OCI-LY3 (cell line): ENCODE measurements at regions not wholly inside any gene's neighbourhood (a gene's known extent, or its start where the extent isn't known, plus 50 kb on each side); places are given as distances from the start of the nearest gene placed in this dataset.

ENCODE experiments used
- H2AFZ ChIP-seq: fragments of 200-600, 300-600 bp; shearing (Covaris generic); 2 replicates; pipeline ENCODE4 v1.6.0; 2014; ENCODE audit warnings: antibody characterized with exemption, low read depth, low read length
- H3K27ac ChIP-seq: fragments of 200-600, 300-600 bp; sonication (generic); 2 replicates; pipeline ENCODE4 v1.5.1; 2014; ENCODE audit warnings: mild to moderate bottlenecking, low read length, moderate library complexity, mixed read lengths
- H3K27me3 ChIP-seq: fragments of 200-600, 300-600 bp; sonication (generic); 2 replicates; pipeline ENCODE4 v1.6.1; 2014; ENCODE audit warnings: low read depth, low read length, mixed read lengths
- H3K36me3 ChIP-seq: fragments of 200-600, 300-600 bp; sonication (generic); replicated peaks from 2 replicates; pipeline ENCODE3; 2014; ENCODE audit warnings: low read depth, low read length, mixed read lengths
- H3K4me1 ChIP-seq: fragments of 300-600, 200-600 bp; sonication (generic); 2 replicates; pipeline ENCODE4 v1.6.1; 2014; ENCODE audit warnings: low read length, mixed read lengths
- H3K4me2 ChIP-seq: fragments of 200-600, 300-600 bp; sonication (generic); 2 replicates; pipeline ENCODE4 v1.6.1; 2014; ENCODE audit warnings: low read length, mixed read lengths
- H3K4me3 ChIP-seq: fragments of 300-600, 200-600 bp; sonication (generic); 2 replicates; pipeline ENCODE4 v1.5.1; 2014; ENCODE audit warnings: antibody characterized with exemption, mild to moderate bottlenecking, low read length, moderate library complexity
- H3K79me2 ChIP-seq: fragments of 300-600, 200-600 bp; shearing (Covaris generic); 2 replicates; pipeline ENCODE4 v1.6.1; 2014; ENCODE audit warnings: mild to moderate bottlenecking, low read length, mixed read lengths
- H3K9ac ChIP-seq: fragments of 300-600, 200-600 bp; shearing (Covaris generic); 2 replicates; pipeline ENCODE4 v1.6.0; 2014; ENCODE audit warnings: mild to moderate bottlenecking, low read length, moderate library complexity
- H3K9me3 ChIP-seq: fragments of 200-600, 300-600 bp; shearing (Covaris generic); 2 replicates; pipeline ENCODE4 v1.6.1; 2014; ENCODE audit warnings: low read length, mixed read lengths; ENCODE audit not compliant: insufficient read depth
- H4K20me1 ChIP-seq: fragments of 200-600, 300-600 bp; sonication (generic); 2 replicates; pipeline ENCODE4 v1.6.1; 2016; ENCODE audit warnings: low read length, mixed read lengths; ENCODE audit not compliant: insufficient read depth
- CTCF ChIP-seq: fragments of 200-600, 300-600 bp; sonication (generic); IDR thresholded peaks from 2 replicates; pipeline ENCODE4 v1.5.1; 2014; ENCODE audit warnings: antibody characterized with exemption, low read length, low read depth
- EZH2phosphoT487 ChIP-seq: fragments of 200-600 bp; shearing (Covaris generic); IDR thresholded peaks from 2 replicates; pipeline ENCODE4 v1.6.1; 2018; ENCODE audit warnings: antibody characterized with exemption, mixed run types, low read depth

GRCh38 chr1:29392486-29393450 is 156.4 kb downstream of the PTPRU start:
- TF ChIP-seq CTCF (no peak), EZH2phosphoT487 (no peak)
- H3K9ac ChIP-seq: no peak overlapping the region
- H4K20me1 ChIP-seq: no peaks in the 10 kb centered on the region
- H3K4me3 ChIP-seq: no peak overlapping the region
- no peaks in the 10 kb centered on the region for H3K9me3 ChIP-seq
- no peak overlapping the region for H2AFZ ChIP-seq
- H3K27ac ChIP-seq: no peak overlapping the region
- H3K4me1 ChIP-seq: no peaks in the 10 kb centered on the region
- H3K36me3 ChIP-seq: no peaks in the 10 kb centered on the region
- H3K79me2 ChIP-seq: no peaks in the 10 kb centered on the region
- no peaks in the 10 kb centered on the region for H3K27me3 ChIP-seq
- no peak overlapping the region for H3K4me2 ChIP-seq

GRCh38 chr1:29392036-29392435 is 155.7 kb downstream of the PTPRU start:
- no peak overlapping the region for H2AFZ ChIP-seq
- H3K9me3 ChIP-seq: no peaks in the 10 kb centered on the region
- no peaks in the 10 kb centered on the region for H3K36me3 ChIP-seq
- H3K9ac ChIP-seq: no peak overlapping the region
- no peaks in the 10 kb centered on the region for H3K4me1 ChIP-seq
- H4K20me1 ChIP-seq: no peaks in the 10 kb centered on the region
- H3K79me2 ChIP-seq: no peaks in the 10 kb centered on the region
- no peak overlapping the region for H3K4me3 ChIP-seq
- H3K27ac ChIP-seq: no peak overlapping the region
- TF ChIP-seq EZH2phosphoT487 (no peak), CTCF (no peak)
- 0 out of 2 replicates have a peak, but pooled peaks cover 4% of the 10 kb centered on the region for H3K27me3 ChIP-seq
- no peak overlapping the region for H3K4me2 ChIP-seq

GRCh38 chr1:29391362-29391880 is 155.1 kb downstream of the PTPRU start:
- TF ChIP-seq EZH2phosphoT487 (no peak), CTCF (no peak)
- no peaks in the 10 kb centered on the region for H3K36me3 ChIP-seq
- H3K9me3 ChIP-seq: no peaks in the 10 kb centered on the region
- no peak overlapping the region for H2AFZ ChIP-seq
- no peak overlapping the region for H3K4me3 ChIP-seq
- H3K79me2 ChIP-seq: no peaks in the 10 kb centered on the region
- H3K4me1 ChIP-seq: no peaks in the 10 kb centered on the region
- H4K20me1 ChIP-seq: no peaks in the 10 kb centered on the region
- H3K27me3 ChIP-seq: 0 out of 2 replicates have a peak, but pooled peaks cover 5% of the 10 kb centered on the region
- no peak overlapping the region for H3K9ac ChIP-seq
- H3K4me2 ChIP-seq: no peak overlapping the region
- no peak overlapping the region for H3K27ac ChIP-seq
